ENCODE measurements at regions not wholly inside any gene's neighbourhood (a gene's known extent, or its start where the extent isn't known, plus 50 kb on each side); places are given as distances from the start of the nearest gene placed in this dataset.

DNA sequence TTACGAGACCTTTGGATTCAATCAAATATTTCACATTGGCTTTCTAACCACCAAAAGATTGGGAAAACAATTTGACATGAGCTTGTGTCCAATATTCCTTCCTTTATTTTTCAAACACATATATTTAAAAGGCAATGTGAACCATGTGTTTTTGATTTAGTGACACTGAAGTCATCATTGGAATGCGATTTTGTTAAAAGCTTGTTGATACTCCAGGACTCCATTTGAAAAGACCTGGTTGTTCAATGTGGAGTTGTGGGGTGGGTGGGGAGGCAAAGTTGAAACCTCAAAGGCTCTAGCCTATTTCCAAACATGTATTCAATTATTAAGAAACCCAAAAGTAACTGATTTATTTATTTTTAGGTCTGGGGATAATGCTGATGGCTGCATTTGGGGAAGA lies 114.1 kb upstream of the TRIB2 start (continued):
- TF ChIP-seq, protein P1, sequence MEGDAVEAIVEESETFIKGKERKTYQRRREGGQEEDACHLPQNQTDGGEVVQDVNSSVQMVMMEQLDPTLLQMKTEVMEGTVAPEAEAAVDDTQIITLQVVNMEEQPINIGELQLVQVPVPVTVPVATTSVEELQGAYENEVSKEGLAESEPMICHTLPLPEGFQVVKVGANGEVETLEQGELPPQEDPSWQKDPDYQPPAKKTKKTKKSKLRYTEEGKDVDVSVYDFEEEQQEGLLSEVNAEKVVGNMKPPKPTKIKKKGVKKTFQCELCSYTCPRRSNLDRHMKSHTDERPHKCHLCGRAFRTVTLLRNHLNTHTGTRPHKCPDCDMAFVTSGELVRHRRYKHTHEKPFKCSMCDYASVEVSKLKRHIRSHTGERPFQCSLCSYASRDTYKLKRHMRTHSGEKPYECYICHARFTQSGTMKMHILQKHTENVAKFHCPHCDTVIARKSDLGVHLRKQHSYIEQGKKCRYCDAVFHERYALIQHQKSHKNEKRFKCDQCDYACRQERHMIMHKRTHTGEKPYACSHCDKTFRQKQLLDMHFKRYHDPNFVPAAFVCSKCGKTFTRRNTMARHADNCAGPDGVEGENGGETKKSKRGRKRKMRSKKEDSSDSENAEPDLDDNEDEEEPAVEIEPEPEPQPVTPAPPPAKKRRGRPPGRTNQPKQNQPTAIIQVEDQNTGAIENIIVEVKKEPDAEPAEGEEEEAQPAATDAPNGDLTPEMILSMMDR (IDR thresholded peaks at IDR 0.05 in 2 of 3, conservative IDR thresholded peaks at IDR 0.05 in 1 of 3; ENCODE audit: borderline replicate concordance in 1 of 3, insufficient read depth in 1 of 3, low read depth in 2 of 3, low read length in 2 of 3) = no peak
- TF ChIP-seq, protein P2, sequence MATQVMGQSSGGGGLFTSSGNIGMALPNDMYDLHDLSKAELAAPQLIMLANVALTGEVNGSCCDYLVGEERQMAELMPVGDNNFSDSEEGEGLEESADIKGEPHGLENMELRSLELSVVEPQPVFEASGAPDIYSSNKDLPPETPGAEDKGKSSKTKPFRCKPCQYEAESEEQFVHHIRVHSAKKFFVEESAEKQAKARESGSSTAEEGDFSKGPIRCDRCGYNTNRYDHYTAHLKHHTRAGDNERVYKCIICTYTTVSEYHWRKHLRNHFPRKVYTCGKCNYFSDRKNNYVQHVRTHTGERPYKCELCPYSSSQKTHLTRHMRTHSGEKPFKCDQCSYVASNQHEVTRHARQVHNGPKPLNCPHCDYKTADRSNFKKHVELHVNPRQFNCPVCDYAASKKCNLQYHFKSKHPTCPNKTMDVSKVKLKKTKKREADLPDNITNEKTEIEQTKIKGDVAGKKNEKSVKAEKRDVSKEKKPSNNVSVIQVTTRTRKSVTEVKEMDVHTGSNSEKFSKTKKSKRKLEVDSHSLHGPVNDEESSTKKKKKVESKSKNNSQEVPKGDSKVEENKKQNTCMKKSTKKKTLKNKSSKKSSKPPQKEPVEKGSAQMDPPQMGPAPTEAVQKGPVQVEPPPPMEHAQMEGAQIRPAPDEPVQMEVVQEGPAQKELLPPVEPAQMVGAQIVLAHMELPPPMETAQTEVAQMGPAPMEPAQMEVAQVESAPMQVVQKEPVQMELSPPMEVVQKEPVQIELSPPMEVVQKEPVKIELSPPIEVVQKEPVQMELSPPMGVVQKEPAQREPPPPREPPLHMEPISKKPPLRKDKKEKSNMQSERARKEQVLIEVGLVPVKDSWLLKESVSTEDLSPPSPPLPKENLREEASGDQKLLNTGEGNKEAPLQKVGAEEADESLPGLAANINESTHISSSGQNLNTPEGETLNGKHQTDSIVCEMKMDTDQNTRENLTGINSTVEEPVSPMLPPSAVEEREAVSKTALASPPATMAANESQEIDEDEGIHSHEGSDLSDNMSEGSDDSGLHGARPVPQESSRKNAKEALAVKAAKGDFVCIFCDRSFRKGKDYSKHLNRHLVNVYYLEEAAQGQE (IDR thresholded peaks at IDR 0.05; ENCODE audit: low read depth) = no peak
- TF ChIP-seq ZFX (IDR thresholded peaks at IDR 0.05) = no peak

DNA sequence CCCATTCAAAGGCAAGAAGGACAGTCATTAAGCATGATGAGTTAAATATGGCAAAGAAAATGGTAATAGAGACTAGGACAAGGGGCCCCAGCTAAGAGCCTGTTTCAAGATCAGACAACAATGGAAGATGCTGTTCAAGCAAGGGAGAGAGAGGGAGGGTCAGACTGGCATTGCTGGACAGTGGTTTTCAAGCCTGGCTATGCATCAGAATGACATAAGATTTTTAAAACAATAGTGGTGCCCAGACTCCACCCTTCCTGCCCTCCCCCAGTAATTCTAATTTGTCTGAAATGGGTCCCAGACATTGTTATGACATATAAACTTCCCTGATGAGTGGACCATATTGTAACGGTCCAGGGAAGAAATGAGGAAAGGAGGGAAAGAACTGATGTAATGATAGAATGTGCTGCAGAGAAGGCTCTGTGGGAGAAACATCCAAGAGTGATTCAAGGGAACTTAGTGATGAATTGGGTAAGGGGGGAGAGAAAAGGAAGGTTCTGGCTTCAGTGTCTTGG lies 112.9 kb upstream of the TRIB2 start:
- no peak overlapping the region for H3K27ac ChIP-seq (ENCODE audit: low read depth, low read length)
- H3K9me2 ChIP-seq (ENCODE audit: insufficient read depth) = no peaks in the 10 kb centered on the region
- no peaks in the 10 kb centered on the region for H4K20me1 ChIP-seq (ENCODE audit: insufficient read depth)
- intact Hi-C loops (cut with micrococcal nuclease) = no loop called here
- no peaks in the 10 kb centered on the region for H3K36me3 ChIP-seq (ENCODE audit: control insufficient read depth in 1 of 2, insufficient read depth in 2 of 2, low read length in 2 of 2)
- H3K4me3 ChIP-seq (replicated peaks in 1 of 2; ENCODE audit: low read depth in 1 of 2, low read length in 2 of 2) = no peak overlapping the region
- ChIA-PET RAD21 (ENCODE audit: low non-redundant PET in 1 of 2, low total read pairs in 2 of 2, uncharacterized antibody in 2 of 2, unreplicated experiment in 2 of 2) (no interaction called here), POLR2A (no interaction called here), CTCF (no interaction called here)
- H3K27me3 ChIP-seq (ENCODE audit: insufficient read depth, low read length) = no peaks in the 10 kb centered on the region
- H3K4me2 ChIP-seq (ENCODE audit: low read length) = no peak overlapping the region
- no peak overlapping the region for H2AFZ ChIP-seq (ENCODE audit: low read depth, low read length, poor library complexity, severe bottlenecking)
- H3K9me3 ChIP-seq (ENCODE audit: control insufficient read depth in 1 of 2, insufficient read depth in 1 of 2, low read depth in 1 of 2, low read length in 2 of 2) = no peaks in the 10 kb centered on the region
- ATAC-seq (no peak), DNase-seq (ENCODE audit: low read depth, low spot score) (no peak)
- no peaks in the 10 kb centered on the region for H3K4me1 ChIP-seq (ENCODE audit: control insufficient read depth in 1 of 2, insufficient read depth in 2 of 2, low read length in 2 of 2)
- TF ChIP-seq JUND (IDR thresholded peaks at IDR 0.05) (no peak), EGR1 (IDR thresholded peaks at IDR 0.05; ENCODE audit: low read depth) (no peak), ZNF274 (IDR thresholded peaks at IDR 0.05; ENCODE audit: low read depth, low read length) (no peak), TCF7L2 (IDR thresholded peaks at IDR 0.05; ENCODE audit: borderline replicate concordance, extremely low read depth, insufficient read depth, insufficient read length) (no peak), YY1 (IDR thresholded peaks at IDR 0.05; ENCODE audit: extremely low read depth, insufficient replicate concordance, low read depth, low read length) (no peak), RAD21 (IDR thresholded peaks at IDR 0.05; ENCODE audit: low read depth) (no peak), SRF (IDR thresholded peaks at IDR 0.05; ENCODE audit: low read depth) (no peak)
- TF ChIP-seq, protein P3, sequence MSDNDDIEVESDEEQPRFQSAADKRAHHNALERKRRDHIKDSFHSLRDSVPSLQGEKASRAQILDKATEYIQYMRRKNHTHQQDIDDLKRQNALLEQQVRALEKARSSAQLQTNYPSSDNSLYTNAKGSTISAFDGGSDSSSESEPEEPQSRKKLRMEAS (IDR thresholded peaks at IDR 0.05) = no peak
- no peaks in the 10 kb centered on the region for H3K79me2 ChIP-seq (ENCODE audit: insufficient read depth, low read length)
- no TSS peak for BruUV-seq (replicated peaks)
- no peak overlapping the region for H3K9ac ChIP-seq (ENCODE audit: low read length)
